ENCODE measurements at regions not wholly inside any gene's neighbourhood (a gene's known extent, or its start where the extent isn't known, plus 50 kb on each side); places are given as distances from the start of the nearest gene placed in this dataset.

DNA sequence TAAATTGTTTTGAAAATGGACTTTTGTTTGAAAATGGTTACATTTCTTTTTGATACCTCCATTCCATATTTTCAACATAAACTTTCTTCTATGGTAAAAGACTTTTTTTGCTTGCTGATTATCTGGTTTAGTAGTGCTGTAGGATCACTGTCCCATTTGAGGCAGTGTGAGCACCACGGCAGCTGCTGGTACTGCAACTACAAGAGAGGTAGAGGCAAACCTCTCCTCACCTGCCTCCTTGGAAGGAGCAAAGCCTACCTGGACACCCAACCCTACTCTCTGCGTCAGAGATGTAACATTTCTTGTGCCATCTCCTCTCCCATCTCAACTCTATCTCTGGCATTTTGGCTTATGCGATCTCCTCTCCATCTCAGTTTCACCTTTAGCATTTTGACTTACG is 460.1 kb downstream of the SHQ1 start:
- Histone ChIP-seq H2BK12ac (ENCODE audit: low read depth, low read length) (no peak overlapping the region; the same call in 1 of the 2 replicates), H2BK15ac (ENCODE audit: low read length) (no peak overlapping the region), H3K27me3 (replicated peaks in 1 of 4; ENCODE audit: control insufficient read depth in 3 of 4, extremely low read depth in 1 of 4, insufficient read depth in 3 of 4, low read length in 3 of 4) (no peaks in the 10 kb centered on the region), H4K8ac (ENCODE audit: extremely low read depth, insufficient read depth, low read length) (no peak overlapping the region), H2BK5ac (ENCODE audit: low read depth, low read length) (no peak overlapping the region), H3K4me3 (ENCODE audit: extremely low read depth in 1 of 4, insufficient read depth in 2 of 4, low read depth in 3 of 4, low read length in 4 of 4) (no peak overlapping the region), H3K9me3 (ENCODE audit: insufficient read depth in 2 of 2, low read depth in 1 of 2, low read length in 1 of 2) (no peaks in the 10 kb centered on the region), H3K14ac (ENCODE audit: insufficient read length) (no peak overlapping the region), H3K4ac (replicated peaks; ENCODE audit: insufficient read length, low read depth, low read length) (no peak overlapping the region), H3K27ac (ENCODE audit: low read depth, low read length) (no peak overlapping the region), H2AK5ac (ENCODE audit: low read depth, low read length) (0 out of 2 replicates have a peak overlapping the region, but pooled peaks have one; percentile 18), H3K79me2 (ENCODE audit: control insufficient read depth in 1 of 2, insufficient read depth in 2 of 2, low read length in 2 of 2) (peaks cover 23 to 100% of the 10 kb centered on the region in 2 experiments), H2AFZ (ENCODE audit: low read length) (no peak overlapping the region), H3K23me2 (ENCODE audit: low read depth, low read length) (no peaks in the 10 kb centered on the region), H3K79me1 (ENCODE audit: low read depth, low read length) (peaks cover 15% of the 10 kb centered on the region), H3K4me2 (ENCODE audit: insufficient read depth in 1 of 2, low read depth in 2 of 2, low read length in 2 of 2) (no peak overlapping the region; a peak in 1 of 4 replicates), H3K4me1 (replicated peaks in 1 of 4; ENCODE audit: control insufficient read depth in 3 of 4, insufficient read depth in 4 of 4, low read length in 3 of 4) (peaks cover 4 to 25% (median 21%) of the 10 kb centered on the region in 4 experiments), H4K20me1 (replicated peaks in 1 of 2; ENCODE audit: control insufficient read depth in 1 of 2, insufficient read depth in 2 of 2, low read length in 2 of 2) (peaks cover 24 to 29% of the 10 kb centered on the region in 2 experiments), H3K18ac (ENCODE audit: extremely low read depth, low read length) (no peak overlapping the region), H2BK20ac (ENCODE audit: low read length) (no peak overlapping the region), H4K91ac (replicated peaks; ENCODE audit: insufficient read length, low read length) (no peak overlapping the region), H3K23ac (ENCODE audit: insufficient read length) (no peak overlapping the region), H4K5ac (ENCODE audit: insufficient read length, low read depth, low read length) (no peak overlapping the region), H3K56ac (replicated peaks; ENCODE audit: insufficient read length, low read depth, low read length) (no peak overlapping the region), H3K36me3 (ENCODE audit: control insufficient read depth in 2 of 4, insufficient read depth in 4 of 4, low read length in 3 of 4) (no peaks in the 10 kb centered on the region), H2BK120ac (replicated peaks; ENCODE audit: low read depth, low read length) (no peak overlapping the region), H3K9ac (replicated peaks in 1 of 4; ENCODE audit: extremely low read depth in 1 of 4, low read depth in 3 of 4, low read length in 3 of 4) (no peak overlapping the region)
- FAIRE-seq (no peak), DNase-seq (ENCODE audit: low read depth in 1 of 2, low spot score in 2 of 2) (no peak)
- TF ChIP-seq EZH2 (IDR thresholded peaks at IDR 0.05; ENCODE audit: low read depth, low read length, severe bottlenecking) (no peak), GABPA (IDR thresholded peaks at IDR 0.05; ENCODE audit: borderline replicate concordance, insufficient read depth, low read length) (no peak), SP2 (IDR thresholded peaks at IDR 0.05; ENCODE audit: low read length) (no peak), JUND (IDR thresholded peaks at IDR 0.05; ENCODE audit: low read length) (no peak), TAF7 (optimal IDR thresholded peaks at IDR 0.05; ENCODE audit: borderline replicate concordance, low read depth, low read length) (no peak), HDAC6 (IDR thresholded peaks at IDR 0.05; ENCODE audit: low read depth, low read length) (no peak), RFX5 (IDR thresholded peaks at IDR 0.05; ENCODE audit: borderline replicate concordance, low read depth, low read length) (no peak), SP1 (IDR thresholded peaks at IDR 0.05; ENCODE audit: low read depth, low read length) (no peak), TAF1 (IDR thresholded peaks at IDR 0.05; ENCODE audit: low read depth, low read length) (no peak)
- TF ChIP-seq, protein P1, sequence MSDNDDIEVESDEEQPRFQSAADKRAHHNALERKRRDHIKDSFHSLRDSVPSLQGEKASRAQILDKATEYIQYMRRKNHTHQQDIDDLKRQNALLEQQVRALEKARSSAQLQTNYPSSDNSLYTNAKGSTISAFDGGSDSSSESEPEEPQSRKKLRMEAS (IDR thresholded peaks at IDR 0.05), result no peak
- WGBS, 2 experiments (ENCODE audit: extremely low coverage in 1 of 2, insufficient coverage in 1 of 2, insufficient read length in 1 of 2, insufficient replicate concordance in 2 of 2, low coverage in 1 of 2, low lambda C conversion rate in 2 of 2, missing lambda C conversion rate in 1 of 2), result 77% methylated on average over 4 of the region's 4 CpGs; no CpG with 5 or more reads in 1 of the 2 experiments
- CTCF ChIA-PET (ENCODE audit: partially characterized antibody), result interaction anchor here (0.8 to 1.0 kb wide), 2 partner anchors 12 to 18 kb away, joined by 3 read pairs; no protein-coding TSS in a partner anchor
- POLR2A ChIA-PET (ENCODE audit: partially characterized antibody), result no interaction called here

All from H1 (cell line).